Coronary artery (tissue), 2 donors: ENCODE measurements at regions not wholly inside any gene's neighbourhood (a gene's known extent, or its start where the extent isn't known, plus 50 kb on each side); places are given as distances from the start of the nearest gene placed in this dataset.

Source experiments
- DNase-seq: peaks from one replicate; pipeline ENCODE4 v3.0.0-alpha.2; 2017; ENCODE audit warnings: low spot score
- H3K27ac ChIP-seq, 2 donors: fragments of 200-600 bp; sonication (generic); one replicate each; pipeline ENCODE4 v1.5.1; 2016 to 2019
- H3K4me3 ChIP-seq: fragments of 200-600 bp; sonication (generic); 2 replicates; pipeline ENCODE4 v1.5.1; 2016; ENCODE audit warnings: mild to moderate bottlenecking, moderate library complexity
- CTCF ChIP-seq: fragments of 200-600 bp; sonication (generic); IDR thresholded peaks from one replicate; pipeline ENCODE4 v1.5.1; 2019; ENCODE audit warnings: antibody characterized with exemption

- no peak for TF ChIP-seq CTCF
- H3K4me3 ChIP-seq: no peak overlapping the region
- DNase-seq: no peak
- H3K27ac ChIP-seq: no peak overlapping the region
Observed at GRCh38 chr7:94178230-94178629, 174.1 kb upstream of the BET1 start.

GRCh38 chr7:94179466-94179865 lies 175.3 kb upstream of the BET1 start:
- DNase-seq: no peak
- Histone ChIP-seq H3K4me3 (no peak overlapping the region), H3K27ac (no peak overlapping the region)
- TF ChIP-seq CTCF: no peak

GRCh38 chr7:94182066-94182465 lies 177.9 kb upstream of the BET1 start:
- Histone ChIP-seq H3K27ac (peak overlapping the region in 1 of 2 donors; percentile 80), H3K4me3 (no peak overlapping the region)
- no peak for TF ChIP-seq CTCF
- no peak for DNase-seq

GRCh38 chr7:94182721-94183120 lies 178.6 kb upstream of the BET1 start:
- TF ChIP-seq CTCF: no peak
- H3K27ac ChIP-seq: peak overlapping the region; percentile 57 to 80
- DNase-seq: no peak
- no peak overlapping the region for H3K4me3 ChIP-seq

GRCh38 chr7:94183289-94183749 lies 179.2 kb upstream of the BET1 start:
- TF ChIP-seq CTCF: no peak
- DNase-seq: peak; percentile 70
- H3K27ac ChIP-seq: peak overlapping the region; percentile 57 to 80
- peak overlapping the region; percentile 20 for H3K4me3 ChIP-seq

- peak overlapping the region in 1 of 2 donors; percentile 76 for H3K27ac ChIP-seq
Observed at GRCh38 chr7:94183891-94184290, 179.7 kb upstream of the BET1 start.

More at GRCh38 chr7:94183891-94184290, 179.7 kb upstream of the BET1 start:
- H3K4me3 ChIP-seq: no peak overlapping the region
- DNase-seq: no peak
- TF ChIP-seq CTCF: no peak
